Tibial nerve (tissue), 4 donors: ENCODE measurements at regions not wholly inside any gene's neighbourhood (a gene's known extent, or its start where the extent isn't known, plus 50 kb on each side); places are given as distances from the start of the nearest gene placed in this dataset.

Experiments used
- EP300 ChIP-seq, 2 donors: sonication (generic); formaldehyde crosslinking; IDR thresholded peaks; one replicate each; pipeline ENCODE4 v1.6.1; 2017; ENCODE audit warnings: antibody characterized with exemption in 2 of 2, mild to moderate bottlenecking in 1 of 2
- POLR2A ChIP-seq, 2 donors: fragments of 450-650 bp; IDR thresholded peaks; one replicate each; pipeline ENCODE4 v1.6.1; 2017; ENCODE audit warnings: antibody characterized with exemption in 2 of 2, mild to moderate bottlenecking in 2 of 2, moderate library complexity in 2 of 2
- TF ChIP-seq, protein P1 (sequence below), 5 experiments: fragments of 200-600 bp in 3 of 5; fragments of 450-650 bp in 2 of 5; sonication (generic) in 3 of 5; IDR thresholded peaks; one replicate each; pipeline ENCODE4 v1.5.1; 2016 to 2019; ENCODE audit warnings: antibody characterized with exemption in 5 of 5, mild to moderate bottlenecking in 3 of 5, moderate library complexity in 2 of 5

DNA sequence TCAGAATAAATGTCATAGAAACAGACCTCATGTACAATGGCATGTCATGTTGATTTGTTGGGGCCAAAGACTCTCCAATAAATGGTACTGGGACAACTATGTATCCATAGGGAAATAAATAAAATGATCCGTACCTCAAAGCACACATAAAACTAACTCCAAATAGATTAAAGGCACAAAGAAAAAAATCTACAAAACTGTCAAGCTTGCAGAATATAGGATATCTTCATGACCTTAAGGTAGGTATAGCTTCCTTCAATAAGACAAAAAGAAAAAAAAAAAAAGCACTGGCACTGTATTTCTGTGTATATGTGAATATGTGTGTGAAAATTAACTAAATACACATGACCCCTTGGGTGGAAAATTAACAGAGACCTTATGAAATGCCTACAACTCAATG, 101.9 kb downstream of the DIRAS2 start:
- TF ChIP-seq, protein P1, sequence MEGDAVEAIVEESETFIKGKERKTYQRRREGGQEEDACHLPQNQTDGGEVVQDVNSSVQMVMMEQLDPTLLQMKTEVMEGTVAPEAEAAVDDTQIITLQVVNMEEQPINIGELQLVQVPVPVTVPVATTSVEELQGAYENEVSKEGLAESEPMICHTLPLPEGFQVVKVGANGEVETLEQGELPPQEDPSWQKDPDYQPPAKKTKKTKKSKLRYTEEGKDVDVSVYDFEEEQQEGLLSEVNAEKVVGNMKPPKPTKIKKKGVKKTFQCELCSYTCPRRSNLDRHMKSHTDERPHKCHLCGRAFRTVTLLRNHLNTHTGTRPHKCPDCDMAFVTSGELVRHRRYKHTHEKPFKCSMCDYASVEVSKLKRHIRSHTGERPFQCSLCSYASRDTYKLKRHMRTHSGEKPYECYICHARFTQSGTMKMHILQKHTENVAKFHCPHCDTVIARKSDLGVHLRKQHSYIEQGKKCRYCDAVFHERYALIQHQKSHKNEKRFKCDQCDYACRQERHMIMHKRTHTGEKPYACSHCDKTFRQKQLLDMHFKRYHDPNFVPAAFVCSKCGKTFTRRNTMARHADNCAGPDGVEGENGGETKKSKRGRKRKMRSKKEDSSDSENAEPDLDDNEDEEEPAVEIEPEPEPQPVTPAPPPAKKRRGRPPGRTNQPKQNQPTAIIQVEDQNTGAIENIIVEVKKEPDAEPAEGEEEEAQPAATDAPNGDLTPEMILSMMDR (IDR thresholded peaks at IDR 0.05), result no peak
- TF ChIP-seq EP300 (IDR thresholded peaks at IDR 0.05) (no peak), POLR2A (IDR thresholded peaks at IDR 0.05) (no peak)
